ENCODE measurements at regions not wholly inside any gene's neighbourhood (a gene's known extent, or its start where the extent isn't known, plus 50 kb on each side); places are given as distances from the start of the nearest gene placed in this dataset.

DNA sequence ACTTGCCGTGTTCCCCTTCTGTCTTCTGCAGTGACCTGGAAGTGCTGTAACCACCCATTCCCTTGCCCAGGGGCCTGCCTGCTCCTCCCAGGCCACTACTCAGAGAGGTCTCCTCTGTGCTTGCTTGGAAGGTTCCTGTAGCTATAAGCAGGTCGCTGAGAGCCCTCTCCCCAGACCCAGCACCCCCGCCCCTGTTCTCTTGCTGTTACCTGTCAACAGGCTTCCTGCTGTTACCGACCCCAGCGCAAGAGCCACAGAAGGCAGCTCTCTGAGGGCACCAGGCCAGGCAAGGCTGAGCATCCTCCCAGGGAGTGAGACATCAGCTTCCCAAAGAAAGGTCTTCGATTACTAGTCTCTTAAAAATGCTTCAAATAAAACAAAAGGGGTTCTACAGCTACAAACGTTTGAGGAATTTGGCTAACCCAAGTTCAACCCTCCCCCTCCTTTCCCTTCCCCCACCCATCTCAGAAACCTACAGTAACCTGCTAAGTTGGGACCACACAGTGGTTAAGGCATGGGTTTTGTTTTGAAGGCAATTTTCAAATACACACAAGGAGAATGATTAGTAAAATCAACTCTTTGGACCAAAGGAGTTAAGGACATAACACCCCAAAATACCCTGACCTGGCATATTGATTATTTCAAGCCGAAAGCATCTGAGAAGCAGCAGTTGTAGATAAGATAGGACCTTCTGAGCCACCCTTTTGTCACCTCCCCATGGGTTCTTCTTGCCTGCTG, 74.9 kb upstream of the MFGE8 start:
- H3K27ac ChIP-seq (ENCODE audit: low read depth, low read length): no peak overlapping the region
- no peaks in the 10 kb centered on the region for H3K79me2 ChIP-seq (ENCODE audit: insufficient read depth, low read length)
- H3K4me3 ChIP-seq (ENCODE audit: insufficient read depth, low read length, poor library complexity, severe bottlenecking): no peak overlapping the region
- no peaks in the 10 kb centered on the region for H4K20me1 ChIP-seq (ENCODE audit: low read depth, low read length)
- H3K36me3 ChIP-seq (ENCODE audit: low read length): no peaks in the 10 kb centered on the region
- no peaks in the 10 kb centered on the region for H3K9me3 ChIP-seq (ENCODE audit: insufficient read depth, low read length)
- no peaks in the 10 kb centered on the region for H3K9me2 ChIP-seq (replicated peaks; ENCODE audit: insufficient read depth, low read length)
- no peak overlapping the region for H2AFZ ChIP-seq (ENCODE audit: low read depth, low read length, severe bottlenecking)
- no peak overlapping the region for H3K4me2 ChIP-seq (ENCODE audit: low read depth, low read length, poor library complexity, severe bottlenecking)
- no peaks in the 10 kb centered on the region for H3F3A ChIP-seq (ENCODE audit: insufficient read depth)
- no peak for TF ChIP-seq EZH2phosphoT487 (conservative IDR thresholded peaks at IDR 0.05; ENCODE audit: low read length)
- TF ChIP-seq, protein P1, sequence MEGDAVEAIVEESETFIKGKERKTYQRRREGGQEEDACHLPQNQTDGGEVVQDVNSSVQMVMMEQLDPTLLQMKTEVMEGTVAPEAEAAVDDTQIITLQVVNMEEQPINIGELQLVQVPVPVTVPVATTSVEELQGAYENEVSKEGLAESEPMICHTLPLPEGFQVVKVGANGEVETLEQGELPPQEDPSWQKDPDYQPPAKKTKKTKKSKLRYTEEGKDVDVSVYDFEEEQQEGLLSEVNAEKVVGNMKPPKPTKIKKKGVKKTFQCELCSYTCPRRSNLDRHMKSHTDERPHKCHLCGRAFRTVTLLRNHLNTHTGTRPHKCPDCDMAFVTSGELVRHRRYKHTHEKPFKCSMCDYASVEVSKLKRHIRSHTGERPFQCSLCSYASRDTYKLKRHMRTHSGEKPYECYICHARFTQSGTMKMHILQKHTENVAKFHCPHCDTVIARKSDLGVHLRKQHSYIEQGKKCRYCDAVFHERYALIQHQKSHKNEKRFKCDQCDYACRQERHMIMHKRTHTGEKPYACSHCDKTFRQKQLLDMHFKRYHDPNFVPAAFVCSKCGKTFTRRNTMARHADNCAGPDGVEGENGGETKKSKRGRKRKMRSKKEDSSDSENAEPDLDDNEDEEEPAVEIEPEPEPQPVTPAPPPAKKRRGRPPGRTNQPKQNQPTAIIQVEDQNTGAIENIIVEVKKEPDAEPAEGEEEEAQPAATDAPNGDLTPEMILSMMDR (IDR thresholded peaks at IDR 0.05; ENCODE audit: insufficient read depth, low read length, poor library complexity, severe bottlenecking): no peak
- no peaks in the 10 kb centered on the region for H3K27me3 ChIP-seq (ENCODE audit: low read length)
- no peak overlapping the region for H3K9ac ChIP-seq (ENCODE audit: low read length)

DNA sequence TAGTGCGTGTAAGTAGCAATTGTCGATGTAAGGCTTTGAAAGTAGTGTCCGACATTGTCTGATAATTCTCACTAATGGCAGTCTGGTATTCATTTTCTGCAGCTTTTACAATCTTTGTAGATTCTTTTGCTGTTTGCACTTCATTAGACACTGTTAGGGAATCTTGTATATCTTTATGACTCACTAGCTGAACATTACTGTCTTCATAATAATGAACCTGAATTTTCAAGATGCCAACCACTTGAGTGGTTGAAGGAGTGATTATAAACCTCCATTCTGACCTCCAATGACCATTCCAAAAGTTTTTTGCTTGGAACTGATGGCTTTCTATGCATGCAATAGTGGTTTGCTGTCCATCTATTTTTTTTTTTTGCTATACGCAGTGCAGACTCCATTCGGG, 76.4 kb upstream of the MFGE8 start:
- no peak overlapping the region for H2AFZ ChIP-seq (ENCODE audit: low read depth, low read length, severe bottlenecking)
- no peaks in the 10 kb centered on the region for H3K36me3 ChIP-seq (ENCODE audit: low read length)
- no peaks in the 10 kb centered on the region for H3F3A ChIP-seq (ENCODE audit: insufficient read depth)
- no peaks in the 10 kb centered on the region for H3K9me2 ChIP-seq (replicated peaks; ENCODE audit: insufficient read depth, low read length)
- no peak overlapping the region for H3K9ac ChIP-seq (ENCODE audit: low read length)
- no peak for TF ChIP-seq EZH2phosphoT487 (conservative IDR thresholded peaks at IDR 0.05; ENCODE audit: low read length)
- H3K4me3 ChIP-seq (ENCODE audit: insufficient read depth, low read length, poor library complexity, severe bottlenecking): no peak overlapping the region
- no peaks in the 10 kb centered on the region for H4K20me1 ChIP-seq (ENCODE audit: low read depth, low read length)
- no peaks in the 10 kb centered on the region for H3K79me2 ChIP-seq (ENCODE audit: insufficient read depth, low read length)
- no peaks in the 10 kb centered on the region for H3K9me3 ChIP-seq (ENCODE audit: insufficient read depth, low read length)
- no peak overlapping the region for H3K27ac ChIP-seq (ENCODE audit: low read depth, low read length)
- H3K27me3 ChIP-seq (ENCODE audit: low read length): no peaks in the 10 kb centered on the region
- H3K4me2 ChIP-seq (ENCODE audit: low read depth, low read length, poor library complexity, severe bottlenecking): no peak overlapping the region

DNA sequence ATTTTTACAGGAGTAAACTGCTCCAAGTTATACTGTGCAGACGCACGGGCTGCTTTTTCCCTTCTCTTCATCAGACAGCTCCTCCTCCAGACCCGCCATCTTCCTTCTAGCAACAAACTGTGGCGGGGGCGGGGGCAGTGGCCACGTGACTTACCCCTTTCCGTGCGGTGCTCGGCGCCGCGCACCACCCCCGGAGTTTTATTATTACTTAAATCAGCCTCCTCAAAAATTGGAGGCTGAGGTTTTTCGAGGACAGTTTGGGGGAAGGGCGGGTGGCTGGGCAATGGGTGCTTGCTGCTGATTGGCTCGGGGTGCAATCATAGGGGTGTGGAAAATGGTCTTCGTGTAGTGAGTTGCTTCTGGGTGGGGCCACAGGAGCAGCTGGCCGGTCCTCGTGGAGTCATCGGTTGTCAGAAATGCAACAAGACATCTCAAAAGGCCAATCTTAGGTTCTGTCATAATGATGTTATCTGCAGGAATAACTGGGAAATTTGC, 77.1 kb upstream of the MFGE8 start:
- no peaks in the 10 kb centered on the region for H3K36me3 ChIP-seq (ENCODE audit: low read length)
- no peak overlapping the region for H3K4me3 ChIP-seq (ENCODE audit: insufficient read depth, low read length, poor library complexity, severe bottlenecking)
- no peaks in the 10 kb centered on the region for H3F3A ChIP-seq (ENCODE audit: insufficient read depth)
- no peak overlapping the region for H3K27ac ChIP-seq (ENCODE audit: low read depth, low read length)
- no peak overlapping the region for H3K9ac ChIP-seq (ENCODE audit: low read length)
- H3K9me3 ChIP-seq (ENCODE audit: insufficient read depth, low read length): no peaks in the 10 kb centered on the region
- H3K4me2 ChIP-seq (ENCODE audit: low read depth, low read length, poor library complexity, severe bottlenecking): no peak overlapping the region
- H3K27me3 ChIP-seq (ENCODE audit: low read length): no peaks in the 10 kb centered on the region
- H3K79me2 ChIP-seq (ENCODE audit: insufficient read depth, low read length): no peaks in the 10 kb centered on the region
- no peaks in the 10 kb centered on the region for H4K20me1 ChIP-seq (ENCODE audit: low read depth, low read length)
- no peaks in the 10 kb centered on the region for H3K9me2 ChIP-seq (replicated peaks; ENCODE audit: insufficient read depth, low read length)
- TF ChIP-seq, protein P1 (IDR thresholded peaks at IDR 0.05; ENCODE audit: insufficient read depth, low read length, poor library complexity, severe bottlenecking): no peak
- no peak for TF ChIP-seq EZH2phosphoT487 (conservative IDR thresholded peaks at IDR 0.05; ENCODE audit: low read length)
- H2AFZ ChIP-seq (ENCODE audit: low read depth, low read length, severe bottlenecking): no peak overlapping the region

DNA sequence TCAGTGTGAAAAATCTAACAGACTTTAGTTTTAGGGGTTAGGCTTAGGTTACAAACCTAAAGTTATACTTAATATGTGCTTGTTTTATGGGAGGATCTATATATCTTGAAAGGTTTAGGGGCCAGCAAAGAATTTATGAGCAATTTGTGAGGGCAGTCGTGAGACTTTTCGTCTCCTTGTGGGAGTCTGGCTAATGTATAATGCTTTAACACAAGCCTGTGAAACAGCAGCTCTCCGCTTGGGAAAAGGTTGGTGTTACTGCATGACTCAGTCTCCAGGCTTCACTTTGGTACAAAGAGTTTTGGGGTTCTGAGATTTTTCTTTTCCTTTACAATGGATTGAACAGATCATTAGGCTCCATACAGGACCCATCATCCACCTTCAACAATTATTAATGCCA, 79.0 kb upstream of the MFGE8 start:
- Histone ChIP-seq H3K27ac (ENCODE audit: low read depth, low read length) (no peak overlapping the region), H3K27me3 (ENCODE audit: low read length) (no peaks in the 10 kb centered on the region), H3K36me3 (ENCODE audit: low read length) (no peaks in the 10 kb centered on the region), H2AFZ (ENCODE audit: low read depth, low read length, severe bottlenecking) (no peak overlapping the region), H3K9me2 (replicated peaks; ENCODE audit: insufficient read depth, low read length) (no peaks in the 10 kb centered on the region), H3K9ac (ENCODE audit: low read length) (no peak overlapping the region), H4K20me1 (ENCODE audit: low read depth, low read length) (no peaks in the 10 kb centered on the region), H3F3A (ENCODE audit: insufficient read depth) (no peaks in the 10 kb centered on the region), H3K79me2 (ENCODE audit: insufficient read depth, low read length) (no peaks in the 10 kb centered on the region), H3K9me3 (ENCODE audit: insufficient read depth, low read length) (no peaks in the 10 kb centered on the region), H3K4me3 (ENCODE audit: insufficient read depth, low read length, poor library complexity, severe bottlenecking) (no peak overlapping the region), H3K4me2 (ENCODE audit: low read depth, low read length, poor library complexity, severe bottlenecking) (no peak overlapping the region)
- TF ChIP-seq, protein P1 (IDR thresholded peaks at IDR 0.05; ENCODE audit: insufficient read depth, low read length, poor library complexity, severe bottlenecking): no peak
- no peak for TF ChIP-seq EZH2phosphoT487 (conservative IDR thresholded peaks at IDR 0.05; ENCODE audit: low read length)
